Ovary (tissue), 7 donors: ENCODE measurements at regions not wholly inside any gene's neighbourhood (a gene's known extent, or its start where the extent isn't known, plus 50 kb on each side); places are given as distances from the start of the nearest gene placed in this dataset.

Source experiments
- DNase-seq, 5 donors: peaks; one replicate each; pipeline ENCODE4 v3.0.0-alpha.2; 2019 to 2020
- H3K27ac ChIP-seq, 2 donors: fragments of 200-600 bp; one replicate each; pipeline versions ENCODE4 v1.5.1 to v1.8.0; 2019 to 2022
- H3K27me3 ChIP-seq: fragments of 200-600 bp; one replicate; pipeline ENCODE4 v1.8.0; 2022
- H3K36me3 ChIP-seq: fragments of 200-600 bp; sonication (generic); one replicate; pipeline ENCODE4 v1.5.1; 2019
- H3K4me1 ChIP-seq: one replicate; pipeline ENCODE4 v1.8.1; 2013; ENCODE audit warnings: mild to moderate bottlenecking, moderate library complexity; ENCODE audit not compliant: insufficient read depth
- H3K4me3 ChIP-seq: fragments of 200-600 bp; sonication (generic); one replicate; pipeline ENCODE4 v1.5.1; 2017
- H3K9me3 ChIP-seq, 2 donors: fragments of 200-600 bp in 1 of 2; sonication (generic) in 1 of 2; one replicate each; pipeline versions ENCODE4 v1.5.1 to v1.8.1; 2013 to 2019; ENCODE audit warnings: mild to moderate bottlenecking in 1 of 2, moderate library complexity in 1 of 2
- EP300 ChIP-seq: sonication (generic); formaldehyde crosslinking; IDR thresholded peaks from one replicate; pipeline ENCODE4 v1.6.1; 2017; ENCODE audit warnings: antibody characterized with exemption
- POLR2A ChIP-seq: fragments of 450-650 bp; IDR thresholded peaks from one replicate; pipeline ENCODE4 v1.6.1; 2017; ENCODE audit warnings: antibody characterized with exemption, mild to moderate bottlenecking, moderate library complexity
- WGBS, 3 donors: extraction: QIAGEN DNeasy Blood & Tissue Kit in 1 of 3; methylation state at CpG; one replicate each; pipeline versions ENCODE4 v1.1.5 to v1.1.7; 2013 to 2017; 5-methylcytosine and 5-hydroxymethylcytosine counted together
- intact Hi-C, 4 donors: fragments of 100-400 bp; cut with DNase I; formaldehyde crosslinking; loops; one replicate each; pipeline versions ENCODE4 v1.11.0 to v1.15.1; 2022 to 2023
- TF ChIP-seq, protein P1 (sequence below), 3 donors: fragments of 450-650 bp in 2 of 3; fragments of 200-600 bp in 1 of 3; IDR thresholded peaks; one replicate each; pipeline versions ENCODE4 v1.5.1 to v1.8.0; 2016 to 2022; ENCODE audit warnings: antibody characterized with exemption in 3 of 3, mild to moderate bottlenecking in 1 of 3
- donor health status: DM: no; HTN: no; CAD: no; lungs with moderate emphysema.
- donor health status: DM: no; HTN: no; CAD: no.
- donor health status: Bipolar disorder and iron deficiency.
- donor health status: DM: no; HTN: no; CAD: no.
- donor health status: DM: yes; HTN: yes; CAD: no.

DNA sequence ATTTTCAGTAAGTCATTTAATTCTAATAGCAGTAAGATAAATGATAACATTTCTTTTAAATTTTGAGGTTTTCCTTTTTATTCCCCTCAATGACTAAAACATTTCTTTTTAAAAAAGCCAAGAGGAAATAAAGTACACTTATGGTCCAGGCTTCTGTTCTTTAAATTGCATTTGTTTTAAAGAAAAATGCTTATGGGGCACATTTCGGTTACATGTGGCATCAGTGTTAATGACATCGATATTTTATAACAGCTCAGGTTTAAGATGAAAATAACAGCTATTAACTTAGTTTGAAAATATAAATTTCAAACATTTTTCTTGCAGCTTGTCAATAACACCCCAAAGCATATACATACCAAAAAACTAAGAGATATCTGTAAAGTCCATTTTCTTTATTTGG, 1161.1 kb downstream of the PCDH18 start:
- intact Hi-C loops: no loop called here
- no peak overlapping the region for H3K4me3 ChIP-seq
- WGBS, 3 donors: 94 to 95% (median 94%) methylated on average over 2 of the region's 2 CpGs
- DNase-seq: no peak
- H3K9me3 ChIP-seq: no peaks in the 10 kb centered on the region
- H3K36me3 ChIP-seq: no peaks in the 10 kb centered on the region
- no peak for TF ChIP-seq EP300
- no peak for TF ChIP-seq POLR2A
- TF ChIP-seq, protein P1, sequence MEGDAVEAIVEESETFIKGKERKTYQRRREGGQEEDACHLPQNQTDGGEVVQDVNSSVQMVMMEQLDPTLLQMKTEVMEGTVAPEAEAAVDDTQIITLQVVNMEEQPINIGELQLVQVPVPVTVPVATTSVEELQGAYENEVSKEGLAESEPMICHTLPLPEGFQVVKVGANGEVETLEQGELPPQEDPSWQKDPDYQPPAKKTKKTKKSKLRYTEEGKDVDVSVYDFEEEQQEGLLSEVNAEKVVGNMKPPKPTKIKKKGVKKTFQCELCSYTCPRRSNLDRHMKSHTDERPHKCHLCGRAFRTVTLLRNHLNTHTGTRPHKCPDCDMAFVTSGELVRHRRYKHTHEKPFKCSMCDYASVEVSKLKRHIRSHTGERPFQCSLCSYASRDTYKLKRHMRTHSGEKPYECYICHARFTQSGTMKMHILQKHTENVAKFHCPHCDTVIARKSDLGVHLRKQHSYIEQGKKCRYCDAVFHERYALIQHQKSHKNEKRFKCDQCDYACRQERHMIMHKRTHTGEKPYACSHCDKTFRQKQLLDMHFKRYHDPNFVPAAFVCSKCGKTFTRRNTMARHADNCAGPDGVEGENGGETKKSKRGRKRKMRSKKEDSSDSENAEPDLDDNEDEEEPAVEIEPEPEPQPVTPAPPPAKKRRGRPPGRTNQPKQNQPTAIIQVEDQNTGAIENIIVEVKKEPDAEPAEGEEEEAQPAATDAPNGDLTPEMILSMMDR (IDR thresholded peaks at IDR 0.05): no peak
- no peaks in the 10 kb centered on the region for H3K4me1 ChIP-seq
- no peak overlapping the region for H3K27ac ChIP-seq
- H3K27me3 ChIP-seq: no peaks in the 10 kb centered on the region

DNA sequence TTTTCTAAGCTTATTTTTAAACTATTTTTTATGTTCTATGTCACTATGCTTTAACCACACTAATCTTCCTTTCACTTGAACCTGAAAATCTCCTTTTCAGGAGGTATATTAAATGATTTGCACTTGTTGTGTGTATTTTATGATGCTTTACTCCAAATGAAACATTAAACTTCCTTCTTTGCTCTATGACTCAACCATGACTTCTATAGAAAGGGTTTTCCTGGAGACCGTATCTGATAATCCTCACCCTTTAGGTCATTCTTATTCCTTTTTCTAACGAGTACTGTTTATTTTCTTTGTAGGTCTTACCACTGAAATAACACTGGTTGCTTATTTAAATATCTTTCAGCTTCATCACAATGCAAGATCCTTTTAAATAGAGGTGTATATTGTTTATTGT, 1163.2 kb downstream of the PCDH18 start:
- WGBS, 3 donors: 67 to 71% (median 70%) methylated on average over 2 of the region's 2 CpGs
- H3K27me3 ChIP-seq: no peaks in the 10 kb centered on the region

DNA sequence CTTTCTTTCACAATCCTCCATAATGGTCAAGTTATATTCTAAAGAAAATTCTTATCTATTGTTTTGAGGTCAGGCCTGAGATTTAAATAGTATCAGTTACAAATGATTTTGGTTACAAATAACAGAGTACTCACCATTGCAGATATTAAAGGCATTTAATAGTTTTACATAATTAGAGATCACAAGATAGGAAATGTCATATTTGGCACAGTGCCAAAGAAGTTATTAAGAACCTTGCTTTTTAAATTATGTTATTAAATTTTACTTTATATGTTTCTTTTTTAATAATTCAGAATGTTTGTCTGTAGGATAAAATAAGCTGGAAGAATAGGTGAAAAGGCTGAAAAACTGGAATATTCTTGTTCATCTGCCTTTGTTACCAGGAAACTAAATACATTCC, 1174.7 kb downstream of the PCDH18 start:
- H3K4me3 ChIP-seq: no peak overlapping the region
- H3K27ac ChIP-seq: no peak overlapping the region
- H3K4me1 ChIP-seq: no peaks in the 10 kb centered on the region
- no peaks in the 10 kb centered on the region for H3K9me3 ChIP-seq
- H3K36me3 ChIP-seq: no peaks in the 10 kb centered on the region
- H3K27me3 ChIP-seq: no peaks in the 10 kb centered on the region
- TF ChIP-seq POLR2A: no peak
- TF ChIP-seq EP300: no peak
- TF ChIP-seq, protein P1 (IDR thresholded peaks at IDR 0.05): no peak
- intact Hi-C loops: no loop called here
- DNase-seq: no peak

More for the DNA sequence above, 1163.2 kb downstream of the PCDH18 start:
- no peak overlapping the region for H3K4me3 ChIP-seq
- no peak for DNase-seq
- intact Hi-C loops: no loop called here
- no peaks in the 10 kb centered on the region for H3K9me3 ChIP-seq
- no peaks in the 10 kb centered on the region for H3K36me3 ChIP-seq
- H3K27ac ChIP-seq: no peak overlapping the region
- no peak for TF ChIP-seq POLR2A
- no peak for TF ChIP-seq EP300
- TF ChIP-seq, protein P1 (IDR thresholded peaks at IDR 0.05): no peak
- H3K4me1 ChIP-seq: no peaks in the 10 kb centered on the region

DNA sequence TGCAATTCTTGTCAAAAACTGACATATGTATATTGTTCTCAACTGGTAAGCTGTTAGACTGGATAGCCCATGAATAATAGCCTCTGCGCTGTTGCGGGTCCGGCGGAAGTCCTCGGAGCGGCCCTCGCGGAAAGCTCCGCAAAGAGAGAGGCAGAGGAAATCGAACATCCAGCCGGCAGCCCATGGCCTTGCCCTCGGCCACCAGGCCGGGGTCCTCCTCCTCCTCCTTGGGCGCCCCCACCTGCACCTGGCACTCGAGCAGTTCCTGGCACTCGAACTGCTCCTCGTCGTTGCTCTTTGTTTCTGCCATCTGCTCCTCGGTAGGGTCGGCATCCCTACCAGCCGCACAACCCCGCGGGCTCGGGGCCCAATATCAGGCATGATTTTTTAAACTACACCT, 1176.3 kb downstream of the PCDH18 start:
- 92 to 94% (median 94%) methylated on average over 24 of the region's 24 CpGs for WGBS, 3 donors
- intact Hi-C loops: no loop called here
- DNase-seq: no peak
- no peak overlapping the region for H3K4me3 ChIP-seq
- no peaks in the 10 kb centered on the region for H3K4me1 ChIP-seq
- TF ChIP-seq, protein P1 (IDR thresholded peaks at IDR 0.05): no peak
- TF ChIP-seq POLR2A: no peak
- TF ChIP-seq EP300: no peak
- H3K27ac ChIP-seq: no peak overlapping the region
- no peaks in the 10 kb centered on the region for H3K9me3 ChIP-seq
- H3K36me3 ChIP-seq: no peaks in the 10 kb centered on the region
- H3K27me3 ChIP-seq: no peaks in the 10 kb centered on the region

DNA sequence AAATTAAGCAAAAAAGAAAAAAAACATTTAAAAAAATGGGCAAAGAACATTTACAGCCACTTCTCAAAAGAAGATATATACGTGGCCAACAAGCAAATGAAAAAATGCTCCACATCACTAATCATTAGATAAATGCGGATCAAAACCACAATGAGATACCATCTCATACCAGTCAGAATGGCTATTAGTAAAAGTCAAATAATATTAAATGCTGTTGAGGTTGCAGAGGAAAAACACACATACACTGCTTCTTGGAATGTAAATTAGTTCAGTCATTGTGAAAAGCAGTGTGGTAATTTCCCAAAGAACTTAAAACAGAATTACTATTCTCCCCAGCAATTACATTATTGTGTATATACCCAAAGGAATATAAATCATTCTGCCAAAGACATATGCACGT, 1189.0 kb downstream of the PCDH18 start:
- H3K27ac ChIP-seq: no peak overlapping the region
- 85 to 89% (median 89%) methylated on average over 3 of the region's 3 CpGs for WGBS, 3 donors
- no peaks in the 10 kb centered on the region for H3K36me3 ChIP-seq
- H3K4me1 ChIP-seq: no peaks in the 10 kb centered on the region
- no peaks in the 10 kb centered on the region for H3K27me3 ChIP-seq
- no peak overlapping the region for H3K4me3 ChIP-seq
- intact Hi-C loops: no loop called here
- no peaks in the 10 kb centered on the region for H3K9me3 ChIP-seq
- TF ChIP-seq, protein P1 (IDR thresholded peaks at IDR 0.05): no peak
- TF ChIP-seq EP300: no peak
- TF ChIP-seq POLR2A: no peak
- no peak for DNase-seq
